Urothelium cell line (cell line): ENCODE measurements at regions not wholly inside any gene's neighbourhood (a gene's known extent, or its start where the extent isn't known, plus 50 kb on each side); places are given as distances from the start of the nearest gene placed in this dataset.
A peak's percentile ranks its signal among the peaks of the same experiment; 100 is the strongest.
"Not testable (repeated sequence)": the region's sequence is repeated elsewhere in the genome, so short reads cannot be mapped to it uniquely, and the experiment has no call there.

Experiments used
- DNase-seq: peaks from one replicate; pipeline ENCODE4 v3.0.0; 2011; ENCODE audit warnings: low spot score, mixed read lengths
- FAIRE-seq: peaks from 2 replicates; lab custom pipeline; 2011; peaks lifted over from hg19 to GRCh38; lab: Jason Lieb, UNC

- no peak for DNase-seq
- FAIRE-seq: no peak
Measured at GRCh38 chr6:99143108-99143861, 195.5 kb upstream of the FBXL4 start.

- FAIRE-seq, DNase-seq: not testable (repeated sequence)
Measured at GRCh38 chr6:99141906-99142305, 194.2 kb upstream of the FBXL4 start.

GRCh38 chr6:99138445-99138844 is 190.7 kb upstream of the FBXL4 start:
- no peak for DNase-seq

GRCh38 chr6:99137314-99137713 is 189.6 kb upstream of the FBXL4 start:
- DNase-seq: no peak
- no peak for FAIRE-seq

More at GRCh38 chr6:99138445-99138844, 190.7 kb upstream of the FBXL4 start:
- FAIRE-seq: no peak

- FAIRE-seq: no peak
Measured at GRCh38 chr6:99136488-99136887, 188.7 kb upstream of the FBXL4 start.

GRCh38 chr6:99132026-99132635 is 184.4 kb upstream of the FBXL4 start:
- no peak for DNase-seq

More at GRCh38 chr6:99136488-99136887, 188.7 kb upstream of the FBXL4 start:
- DNase-seq: no peak

GRCh38 chr6:99130897-99131873 is 183.4 kb upstream of the FBXL4 start:
- DNase-seq (no peak), FAIRE-seq (no peak)

More at GRCh38 chr6:99132026-99132635, 184.4 kb upstream of the FBXL4 start:
- FAIRE-seq: no peak

- FAIRE-seq (no peak), DNase-seq (no peak)
Measured at GRCh38 chr6:99129835-99130234, 182.1 kb upstream of the FBXL4 start.

- FAIRE-seq: no peak
- no peak for DNase-seq
Measured at GRCh38 chr6:99121748-99122147, 174.0 kb upstream of the FBXL4 start.

- no peak for FAIRE-seq
- no peak for DNase-seq
Measured at GRCh38 chr6:99120641-99121040, 172.9 kb upstream of the FBXL4 start.

GRCh38 chr6:99119109-99120031 is 171.6 kb upstream of the FBXL4 start:
- FAIRE-seq: no peak
- DNase-seq: peak; percentile 30

- DNase-seq (no peak), FAIRE-seq (no peak)
Measured at GRCh38 chr6:99114769-99115406, 167.1 kb upstream of the FBXL4 start.

- FAIRE-seq: no peak
- DNase-seq: no peak
Measured at GRCh38 chr6:99111590-99111989, 163.8 kb upstream of the FBXL4 start.

GRCh38 chr6:99110029-99110428 is 162.3 kb upstream of the FBXL4 start:
- FAIRE-seq (no peak), DNase-seq (no peak)

GRCh38 chr6:99104218-99104617 is 156.5 kb upstream of the FBXL4 start:
- FAIRE-seq (no peak), DNase-seq (no peak)

GRCh38 chr6:99099243-99099642 is 151.5 kb upstream of the FBXL4 start:
- FAIRE-seq (no peak), DNase-seq (no peak)

GRCh38 chr6:99096170-99096569 is 148.4 kb upstream of the FBXL4 start:
- FAIRE-seq (no peak), DNase-seq (no peak)

GRCh38 chr6:99093456-99094190 is 145.9 kb upstream of the FBXL4 start:
- no peak for FAIRE-seq
- no peak for DNase-seq

- no peak for DNase-seq
- FAIRE-seq: no peak
Measured at GRCh38 chr6:99092461-99092860, 144.7 kb upstream of the FBXL4 start.
